HS-27A (cell line): ENCODE measurements at regions not wholly inside any gene's neighbourhood (a gene's known extent, or its start where the extent isn't known, plus 50 kb on each side); places are given as distances from the start of the nearest gene placed in this dataset.
A peak's percentile ranks its signal among the peaks of the same experiment; 100 is the strongest.
"Not testable (repeated sequence)": the region's sequence is repeated elsewhere in the genome, so short reads cannot be mapped to it uniquely, and the experiment has no call there.

ENCODE experiments used
- DNase-seq: peaks from one replicate; pipeline ENCODE4 v3.0.0-alpha.2; 2012; ENCODE audit warnings: low read depth, missing footprints

- no peak for DNase-seq
These were observed 500.4 kb downstream of the KCTD16 start for GRCh38 chr5:144671066-144671465.

- no peak for DNase-seq
These were observed 489.1 kb downstream of the KCTD16 start for GRCh38 chr5:144659634-144660227.

GRCh38 chr5:144644317-144644716 is 473.6 kb downstream of the KCTD16 start:
- no peak for DNase-seq

GRCh38 chr5:144638787-144639186 is 468.1 kb downstream of the KCTD16 start:
- DNase-seq: no peak

- DNase-seq: no peak
These were observed 463.5 kb downstream of the KCTD16 start for GRCh38 chr5:144634138-144634537.

- DNase-seq: no peak
These were observed 427.9 kb downstream of the KCTD16 start for GRCh38 chr5:144598451-144599068.

GRCh38 chr5:144596517-144596916 is 425.8 kb downstream of the KCTD16 start:
- DNase-seq: no peak

- no peak for DNase-seq
These were observed 424.2 kb downstream of the KCTD16 start for GRCh38 chr5:144594919-144595318.

GRCh38 chr5:144594234-144594633 is 423.6 kb downstream of the KCTD16 start:
- DNase-seq: not testable (repeated sequence)

GRCh38 chr5:144585681-144586080 is 415.0 kb downstream of the KCTD16 start:
- no peak for DNase-seq

- DNase-seq: no peak
These were observed 413.1 kb downstream of the KCTD16 start for GRCh38 chr5:144583541-144584449.

GRCh38 chr5:144582066-144582465 is 411.4 kb downstream of the KCTD16 start:
- DNase-seq: no peak

- no peak for DNase-seq
These were observed 410.4 kb downstream of the KCTD16 start for GRCh38 chr5:144581044-144581443.

GRCh38 chr5:144577676-144578075 is 407.0 kb downstream of the KCTD16 start:
- DNase-seq: no peak

GRCh38 chr5:144575736-144576135 is 405.1 kb downstream of the KCTD16 start:
- no peak for DNase-seq

GRCh38 chr5:144567421-144567780 is 396.7 kb downstream of the KCTD16 start:
- DNase-seq: no peak

- DNase-seq: peak; percentile 35
These were observed 396.2 kb downstream of the KCTD16 start for GRCh38 chr5:144566747-144567420.

GRCh38 chr5:144549580-144549979 is 378.9 kb downstream of the KCTD16 start:
- peak; percentile 11 for DNase-seq

- DNase-seq: no peak
These were observed 378.3 kb downstream of the KCTD16 start for GRCh38 chr5:144548936-144549335.

- DNase-seq: no peak
These were observed 376.4 kb downstream of the KCTD16 start for GRCh38 chr5:144547098-144547499.

- DNase-seq: no peak
These were observed 368.2 kb downstream of the KCTD16 start for GRCh38 chr5:144538845-144539244.
